H9 (cell line): ENCODE measurements at regions not wholly inside any gene's neighbourhood (a gene's known extent, or its start where the extent isn't known, plus 50 kb on each side); places are given as distances from the start of the nearest gene placed in this dataset.

Source experiments
- DNase-seq: peaks from one replicate; pipeline ENCODE4 v3.0.0-alpha.2; 2017
- H2AFZ ChIP-seq: one replicate; pipeline ENCODE4 v1.6.1; 2013; ENCODE audit warnings: mild to moderate bottlenecking, low read length, control low read depth, moderate library complexity
- H2AK5ac ChIP-seq: 2 replicates; pipeline ENCODE4 v1.6.1; 2013; ENCODE audit warnings: low read length, control low read depth, mixed read lengths; ENCODE audit not compliant: insufficient read length
- H2BK120ac ChIP-seq: one replicate; pipeline ENCODE4 v1.6.1; 2013; ENCODE audit warnings: low read depth, mild to moderate bottlenecking, low read length, control low read depth, inconsistent platforms; ENCODE audit not compliant: poor library complexity, severe bottlenecking
- H2BK12ac ChIP-seq: 2 replicates; pipeline ENCODE4 v1.6.1; 2013; ENCODE audit warnings: low read length, control low read depth, mixed read lengths, low read depth; ENCODE audit not compliant: insufficient read length
- H2BK15ac ChIP-seq: 2 replicates; pipeline ENCODE4 v1.6.1; 2013; ENCODE audit warnings: low read depth, low read length, control low read depth
- H2BK20ac ChIP-seq: one replicate; pipeline ENCODE4 v1.6.1; 2013; ENCODE audit warnings: low read depth, mild to moderate bottlenecking, low read length, control low read depth, inconsistent platforms; ENCODE audit not compliant: poor library complexity, severe bottlenecking
- H2BK5ac ChIP-seq: 2 replicates; pipeline ENCODE4 v1.6.1; 2013; ENCODE audit warnings: low read length, control low read depth, mixed read lengths; ENCODE audit not compliant: insufficient read length
- H3K14ac ChIP-seq: 2 replicates; pipeline ENCODE4 v1.6.1; 2013; ENCODE audit warnings: low read length, control low read depth; ENCODE audit not compliant: insufficient read depth
- H3K18ac ChIP-seq: 2 replicates; pipeline ENCODE4 v1.6.1; 2013; ENCODE audit warnings: low read depth, mild to moderate bottlenecking, mixed read lengths, low read length, control low read depth; ENCODE audit not compliant: insufficient read length
- H3K23ac ChIP-seq: 2 replicates; pipeline ENCODE4 v1.6.1; 2013; ENCODE audit warnings: low read length, control low read depth, mixed read lengths, low read depth; ENCODE audit not compliant: insufficient read length
- H3K23me2 ChIP-seq: 2 replicates; pipeline ENCODE4 v1.6.1; 2013; ENCODE audit warnings: low read depth, mild to moderate bottlenecking, mixed read lengths, low read length, control low read depth; ENCODE audit not compliant: insufficient read length, poor library complexity, severe bottlenecking
- H3K27ac ChIP-seq: 2 replicates; pipeline ENCODE4 v1.5.1; 2013; ENCODE audit warnings: low read length, control low read depth, mixed read lengths, low read depth; ENCODE audit not compliant: insufficient read length
- H3K27me3 ChIP-seq: 2 replicates; pipeline ENCODE4 v1.6.1; 2013; ENCODE audit warnings: low read length, control low read depth, inconsistent platforms; ENCODE audit not compliant: insufficient read depth
- H3K4ac ChIP-seq: 2 replicates; pipeline ENCODE4 v1.6.1; 2013; ENCODE audit warnings: low read depth, mild to moderate bottlenecking, control low read depth, inconsistent platforms, low read length, moderate library complexity
- H3K4me1 ChIP-seq: 2 replicates; pipeline ENCODE4 v1.6.1; 2013; ENCODE audit warnings: low read length, control low read depth, inconsistent platforms; ENCODE audit not compliant: insufficient read depth
- H3K4me2 ChIP-seq: 2 replicates; pipeline ENCODE4 v1.6.1; 2013; ENCODE audit warnings: low read length, control low read depth, mixed read lengths; ENCODE audit not compliant: insufficient read length, insufficient read depth
- H3K56ac ChIP-seq: 2 replicates; pipeline ENCODE4 v1.6.1; 2013; ENCODE audit warnings: low read depth, mild to moderate bottlenecking, mixed read lengths, low read length, control low read depth; ENCODE audit not compliant: insufficient read length
- H3K79me1 ChIP-seq: 2 replicates; pipeline ENCODE4 v1.6.1; 2013; ENCODE audit warnings: low read depth, mild to moderate bottlenecking, moderate library complexity, low read length, control low read depth, inconsistent platforms; ENCODE audit not compliant: insufficient read depth, poor library complexity, severe bottlenecking
- H3K79me2 ChIP-seq: 2 replicates; pipeline ENCODE4 v1.6.1; 2013; ENCODE audit warnings: low read length, control low read depth, inconsistent platforms; ENCODE audit not compliant: insufficient read depth
- H3K9ac ChIP-seq: 2 replicates; pipeline ENCODE4 v1.6.1; 2013; ENCODE audit warnings: low read length, control low read depth, mixed read lengths; ENCODE audit not compliant: insufficient read length; ENCODE audit errors: extremely low read depth
- H3K9me3 ChIP-seq: one replicate; pipeline ENCODE4 v1.6.1; 2013; ENCODE audit warnings: low read depth, low read length, inconsistent platforms; ENCODE audit not compliant: control insufficient read depth
- H3T11ph ChIP-seq: one replicate; pipeline ENCODE4 v1.6.1; 2013; ENCODE audit warnings: mild to moderate bottlenecking, low read length, control low read depth, inconsistent platforms
- H4K20me1 ChIP-seq: one replicate; pipeline ENCODE4 v1.6.1; 2013; ENCODE audit not compliant: control insufficient read depth, insufficient read length, insufficient read depth
- H4K5ac ChIP-seq: 2 replicates; pipeline ENCODE4 v1.6.1; 2013; ENCODE audit warnings: low read depth, mild to moderate bottlenecking, mixed read lengths, low read length, control low read depth; ENCODE audit not compliant: insufficient read length
- H4K8ac ChIP-seq: replicated peaks from 2 replicates; pipeline ENCODE4 v1.6.1; 2013; ENCODE audit warnings: low read length, control low read depth, mixed read lengths, low read depth; ENCODE audit not compliant: insufficient read length
- H4K91ac ChIP-seq: 2 replicates; pipeline ENCODE4 v1.6.1; 2013; ENCODE audit warnings: low read depth, mild to moderate bottlenecking, moderate library complexity, mixed read lengths, low read length, control low read depth; ENCODE audit not compliant: insufficient read length
- H3K27ac Mint-ChIP-seq, 3 experiments: 2 replicates in 2 of 3; 3 replicates in 1 of 3; pipeline ENCODE4 v1.8.0; 2020 to 2021; ENCODE audit warnings: mixed read lengths in 3 of 3, mild to moderate bottlenecking in 1 of 3, moderate library complexity in 1 of 3
- H3K27me3 Mint-ChIP-seq: 2 replicates; pipeline ENCODE4 v1.8.0; 2021; ENCODE audit warnings: low read depth, mild to moderate bottlenecking, moderate library complexity, mixed read lengths
- H3K36me3 Mint-ChIP-seq, 3 experiments: 2 replicates in 2 of 3; 3 replicates in 1 of 3; pipeline ENCODE4 v1.8.0; 2020 to 2021; ENCODE audit warnings: low read depth in 3 of 3, mixed read lengths in 3 of 3; ENCODE audit not compliant: insufficient read depth in 1 of 3
- H3K4me1 Mint-ChIP-seq, 2 experiments: 2 replicates each; pipeline ENCODE4 v1.8.0; 2020; ENCODE audit warnings: mixed read lengths in 2 of 2
- H3K4me3 Mint-ChIP-seq, 2 experiments: 2 replicates in 1 of 2; 3 replicates in 1 of 2; pipeline ENCODE4 v1.8.0; 2020 to 2021; ENCODE audit warnings: mild to moderate bottlenecking in 2 of 2, mixed read lengths in 2 of 2, moderate library complexity in 1 of 2
- H3K9me3 Mint-ChIP-seq, 2 experiments: 2 replicates in 1 of 2; 3 replicates in 1 of 2; pipeline ENCODE4 v1.8.0; 2020; ENCODE audit warnings: mild to moderate bottlenecking in 2 of 2, mixed read lengths in 2 of 2, moderate library complexity in 1 of 2
- CTCF ChIP-seq: fragments of 200-600 bp; sonication (generic); conservative IDR thresholded peaks from 3 replicates; pipeline ENCODE4 v1.8.0; 2021; ENCODE audit warnings: antibody characterized with exemption, mild to moderate bottlenecking
- WGBS: extraction: QIAGEN DNeasy Blood & Tissue Kit; methylation state at CpG from one replicate; pipeline ENCODE4 v1.1.7; 2013; ENCODE audit warnings: missing lambda C conversion rate, low lambda C conversion rate, mixed read lengths; ENCODE audit not compliant: insufficient read length; ENCODE audit errors: extremely low coverage; 5-methylcytosine and 5-hydroxymethylcytosine counted together

- H4K8ac ChIP-seq: no peak overlapping the region
- no peak overlapping the region for H4K91ac ChIP-seq
- H4K20me1 ChIP-seq: no peaks in the 10 kb centered on the region
- no CpG with 5 or more reads among the region's 2 CpGs for WGBS
- H3K18ac ChIP-seq: no peak overlapping the region
- no peaks in the 10 kb centered on the region for H3K23me2 ChIP-seq
- no peak overlapping the region for H3T11ph ChIP-seq
- no peak overlapping the region for H3K27ac ChIP-seq
- H3K56ac ChIP-seq: no peak overlapping the region
- no peaks in the 10 kb centered on the region; the same call in 1 of the 2 replicates for H3K27me3 Mint-ChIP-seq
- H3K14ac ChIP-seq: no peak overlapping the region
- no peak overlapping the region for H3K4me2 ChIP-seq
- H3K27me3 ChIP-seq: no peaks in the 10 kb centered on the region
- no peak overlapping the region for H3K4ac ChIP-seq
- H2BK5ac ChIP-seq: no peak overlapping the region
- H3K9me3 Mint-ChIP-seq: peaks cover 4 to 9% of the 10 kb centered on the region in 2 experiments; a peak in 4 of 5 replicates
- no peak for TF ChIP-seq CTCF
- H2AK5ac ChIP-seq: no peak overlapping the region
- H3K9me3 ChIP-seq: no peaks in the 10 kb centered on the region
- H3K79me1 ChIP-seq: no peaks in the 10 kb centered on the region
- no peak overlapping the region for H3K23ac ChIP-seq
- no peak overlapping the region for H2BK12ac ChIP-seq
- H3K9ac ChIP-seq: no peak overlapping the region
- peaks cover 0 to 3% of the 10 kb centered on the region in 2 experiments; a peak in 1 of 4 replicates for H3K4me1 Mint-ChIP-seq
- H3K36me3 Mint-ChIP-seq: peaks cover 0 to 4% (median 0%) of the 10 kb centered on the region in 3 experiments; a peak in 1 of 7 replicates
- H3K4me1 ChIP-seq: no peaks in the 10 kb centered on the region
- no peak overlapping the region for H2BK120ac ChIP-seq
- H4K5ac ChIP-seq: no peak overlapping the region
- no peak overlapping the region for H3K4me3 Mint-ChIP-seq
- no peak overlapping the region for H2BK15ac ChIP-seq
- no peak overlapping the region for H3K27ac Mint-ChIP-seq
- no peak overlapping the region for H2BK20ac ChIP-seq
- no peaks in the 10 kb centered on the region for H3K79me2 ChIP-seq
- H2AFZ ChIP-seq: no peak overlapping the region
- DNase-seq: no peak
These were observed 504.3 kb downstream of the XYLT1 start for GRCh38 chr16:16966439-16966838.
